ENCODE measurements at regions not wholly inside any gene's neighbourhood (a gene's known extent, or its start where the extent isn't known, plus 50 kb on each side); places are given as distances from the start of the nearest gene placed in this dataset.
"Not testable (repeated sequence)": the region's sequence is repeated elsewhere in the genome, so short reads cannot be mapped to it uniquely, and the experiment has no call there.

- no peak for DNase-seq (ENCODE audit: low read depth)
These were observed 151.3 kb downstream of the TFCP2L1 start for GRCh38 chr2:121133551-121134319.

GRCh38 chr2:121134728-121135127, 150.3 kb downstream of the TFCP2L1 start:
- no peak for DNase-seq (ENCODE audit: low read depth)

GRCh38 chr2:121135168-121135853, 149.7 kb downstream of the TFCP2L1 start:
- DNase-seq (ENCODE audit: low read depth): no peak

GRCh38 chr2:121136323-121136722, 148.7 kb downstream of the TFCP2L1 start:
- no peak for DNase-seq (ENCODE audit: low read depth)

- no peak for DNase-seq (ENCODE audit: low read depth)
These were observed 147.4 kb downstream of the TFCP2L1 start for GRCh38 chr2:121137571-121137970.

- no peak for DNase-seq (ENCODE audit: low read depth)
These were observed 144.3 kb downstream of the TFCP2L1 start for GRCh38 chr2:121140734-121141133.

- DNase-seq (ENCODE audit: low read depth): no peak
These were observed 142.6 kb downstream of the TFCP2L1 start for GRCh38 chr2:121142452-121142851.

GRCh38 chr2:121144111-121144510, 140.9 kb downstream of the TFCP2L1 start:
- DNase-seq (ENCODE audit: low read depth): no peak

- DNase-seq (ENCODE audit: low read depth): no peak
These were observed 138.4 kb downstream of the TFCP2L1 start for GRCh38 chr2:121146630-121147029.

- no peak for DNase-seq (ENCODE audit: low read depth)
These were observed 137.2 kb downstream of the TFCP2L1 start for GRCh38 chr2:121147766-121148165.

- no peak for DNase-seq (ENCODE audit: low read depth)
These were observed 136.5 kb downstream of the TFCP2L1 start for GRCh38 chr2:121148481-121148880.

GRCh38 chr2:121149384-121149783, 135.6 kb downstream of the TFCP2L1 start:
- DNase-seq (ENCODE audit: low read depth): no peak

GRCh38 chr2:121150126-121150525, 134.9 kb downstream of the TFCP2L1 start:
- no peak for DNase-seq (ENCODE audit: low read depth)

GRCh38 chr2:121150713-121151112, 134.3 kb downstream of the TFCP2L1 start:
- DNase-seq (ENCODE audit: low read depth): no peak

- no peak for DNase-seq (ENCODE audit: low read depth)
These were observed 133.5 kb downstream of the TFCP2L1 start for GRCh38 chr2:121151311-121152109.

GRCh38 chr2:121152861-121153260, 132.1 kb downstream of the TFCP2L1 start:
- no peak for DNase-seq (ENCODE audit: low read depth)

GRCh38 chr2:121153516-121153915, 131.5 kb downstream of the TFCP2L1 start:
- no peak for DNase-seq (ENCODE audit: low read depth)

- DNase-seq (ENCODE audit: low read depth): no peak
These were observed 129.4 kb downstream of the TFCP2L1 start for GRCh38 chr2:121155502-121156056.

GRCh38 chr2:121157481-121157880, 127.5 kb downstream of the TFCP2L1 start:
- DNase-seq (ENCODE audit: low read depth): not testable (repeated sequence)

GRCh38 chr2:121159291-121160071, 125.5 kb downstream of the TFCP2L1 start:
- no peak for DNase-seq (ENCODE audit: low read depth)

GRCh38 chr2:121160366-121160765, 124.6 kb downstream of the TFCP2L1 start:
- no peak for DNase-seq (ENCODE audit: low read depth)

- DNase-seq (ENCODE audit: low read depth): no peak
These were observed 123.7 kb downstream of the TFCP2L1 start for GRCh38 chr2:121161272-121161671.

All from stimulated activated CD8-positive, alpha-beta memory T cell treated with anti-CD3 and anti-CD28 coated beads, Interleukin-12 subunit alpha, Interleukin-12 subunit beta, amount 100 ng/mL, for 1 hour (primary cell).